CD14-positive monocyte (primary cell): ENCODE measurements at regions not wholly inside any gene's neighbourhood (a gene's known extent, or its start where the extent isn't known, plus 50 kb on each side); places are given as distances from the start of the nearest gene placed in this dataset.

Source experiments
- DNase-seq, 3 donors: peaks; one replicate each; pipeline ENCODE4 v3.0.0-alpha.2; 2011 to 2022
- H2AFZ ChIP-seq: 2 replicates; pipeline ENCODE4 v1.6.0; 2012; ENCODE audit warnings: mild to moderate bottlenecking, low read depth, low read length, inconsistent platforms; ENCODE audit not compliant: insufficient read depth, poor library complexity, severe bottlenecking
- H3K27ac ChIP-seq, 2 donors: 1 replicate in 1 of 2; 2 replicates in 1 of 2; pipeline ENCODE4 v1.5.1; 2012 to 2013; ENCODE audit warnings: low read length in 2 of 2, control low read depth in 1 of 2, inconsistent platforms in 1 of 2, low read depth in 1 of 2, mild to moderate bottlenecking in 1 of 2
- H3K27me3 ChIP-seq, 2 donors: one replicate each; pipeline versions ENCODE4 v1.6.0 to v1.6.1; 2011 to 2013; ENCODE audit warnings: low read length in 2 of 2; ENCODE audit not compliant: control insufficient read depth in 2 of 2, insufficient read depth in 2 of 2
- H3K36me3 ChIP-seq, 2 donors: replicated peaks in 1 of 2; 1 replicate in 1 of 2; 2 replicates in 1 of 2; pipeline versions ENCODE4 v1.5.1 to v1.6.1; 2012 to 2013; ENCODE audit warnings: low read length in 2 of 2, control low read depth in 1 of 2, inconsistent platforms in 1 of 2, mild to moderate bottlenecking in 1 of 2; ENCODE audit not compliant: insufficient read depth in 2 of 2, control insufficient read depth in 1 of 2
- H3K4me1 ChIP-seq, 2 donors: 1 replicate in 1 of 2; 2 replicates in 1 of 2; pipeline versions ENCODE4 v1.5.1 to v1.6.1; 2012 to 2013; ENCODE audit warnings: low read length in 2 of 2, control low read depth in 1 of 2, inconsistent platforms in 1 of 2, mild to moderate bottlenecking in 1 of 2, moderate library complexity in 1 of 2; ENCODE audit not compliant: insufficient read depth in 2 of 2, control insufficient read depth in 1 of 2
- H3K4me2 ChIP-seq: replicated peaks from 2 replicates; pipeline ENCODE3; 2012; ENCODE audit warnings: low read length, moderate library complexity, mild to moderate bottlenecking; ENCODE audit not compliant: poor library complexity, severe bottlenecking; ENCODE audit errors: extremely low read depth
- H3K4me3 ChIP-seq, 3 experiments: fragments of 200-600 bp in 1 of 3; sonication (generic) in 1 of 3; replicated peaks in 1 of 3; 1 replicate in 2 of 3; 2 replicates in 1 of 3; pipeline ENCODE4 v1.5.1; 2011 to 2013; ENCODE audit warnings: low read length in 3 of 3, mild to moderate bottlenecking in 3 of 3, control low read depth in 2 of 3, low read depth in 2 of 3, inconsistent platforms in 1 of 3, moderate library complexity in 1 of 3
- H3K79me2 ChIP-seq: 2 replicates; pipeline ENCODE4 v1.6.0; 2012; ENCODE audit warnings: mild to moderate bottlenecking, control low read depth, inconsistent platforms, low read length, moderate library complexity; ENCODE audit not compliant: insufficient read depth
- H3K9ac ChIP-seq: 2 replicates; pipeline ENCODE4 v1.6.0; 2017; ENCODE audit warnings: low read length, mild to moderate bottlenecking; ENCODE audit not compliant: insufficient read depth, poor library complexity, severe bottlenecking
- H3K9me3 ChIP-seq, 2 donors: replicated peaks in 1 of 2; 1 replicate in 1 of 2; 2 replicates in 1 of 2; pipeline versions ENCODE4 v1.5.1 to v1.6.1; 2012 to 2013; ENCODE audit warnings: low read length in 2 of 2, control low read depth in 1 of 2; ENCODE audit not compliant: control insufficient read depth in 1 of 2, insufficient read depth in 1 of 2
- H4K20me1 ChIP-seq: 2 replicates; pipeline ENCODE4 v1.6.0; 2012; ENCODE audit warnings: mild to moderate bottlenecking, low read length, control low read depth, moderate library complexity; ENCODE audit not compliant: insufficient read depth
- H3K27ac Mint-ChIP-seq, 7 donors: one replicate each; pipeline ENCODE4 v1.8.0; 2020; ENCODE audit warnings: mild to moderate bottlenecking in 7 of 7, mixed read lengths in 7 of 7, moderate library complexity in 6 of 7, inconsistent platforms in 2 of 7
- H3K27me3 Mint-ChIP-seq, 3 donors: one replicate each; pipeline ENCODE4 v1.8.0; 2021 to 2022; ENCODE audit warnings: low read depth in 3 of 3, mild to moderate bottlenecking in 3 of 3, mixed read lengths in 3 of 3, moderate library complexity in 3 of 3, inconsistent platforms in 1 of 3
- H3K36me3 Mint-ChIP-seq, 2 donors: one replicate each; pipeline ENCODE4 v1.8.0; 2020; ENCODE audit warnings: mixed read lengths in 2 of 2, inconsistent platforms in 1 of 2, mild to moderate bottlenecking in 1 of 2
- H3K4me1 Mint-ChIP-seq: one replicate; pipeline ENCODE4 v1.8.0; 2020; ENCODE audit warnings: mild to moderate bottlenecking, mixed read lengths
- H3K4me3 Mint-ChIP-seq, 2 donors: one replicate each; pipeline ENCODE4 v1.8.0; 2020; ENCODE audit warnings: mild to moderate bottlenecking in 2 of 2, mixed read lengths in 2 of 2, moderate library complexity in 1 of 2
- H3K9me3 Mint-ChIP-seq, 7 donors: one replicate each; pipeline ENCODE4 v1.8.0; 2020 to 2022; ENCODE audit warnings: mixed read lengths in 7 of 7, mild to moderate bottlenecking in 6 of 7, moderate library complexity in 6 of 7, inconsistent platforms in 2 of 7
- WGBS: methylation state at CpG from one replicate; pipeline ENCODE4 v1.1.5; 2013; ENCODE audit warnings: missing lambda C conversion rate; ENCODE audit not compliant: insufficient coverage; 5-methylcytosine and 5-hydroxymethylcytosine counted together
- intact Hi-C, 2 donors: fragments of 100-400 bp; cut with micrococcal nuclease; formaldehyde crosslinking; loops; one replicate each; pipeline versions ENCODE4 v1.15.0 to v1.15.1; 2023
- TF ChIP-seq, protein P1 (sequence below): fragments of 200-600 bp; IDR thresholded peaks from one replicate; pipeline ENCODE4 v1.8.0; 2022; ENCODE audit warnings: antibody characterized with exemption, mild to moderate bottlenecking

DNA sequence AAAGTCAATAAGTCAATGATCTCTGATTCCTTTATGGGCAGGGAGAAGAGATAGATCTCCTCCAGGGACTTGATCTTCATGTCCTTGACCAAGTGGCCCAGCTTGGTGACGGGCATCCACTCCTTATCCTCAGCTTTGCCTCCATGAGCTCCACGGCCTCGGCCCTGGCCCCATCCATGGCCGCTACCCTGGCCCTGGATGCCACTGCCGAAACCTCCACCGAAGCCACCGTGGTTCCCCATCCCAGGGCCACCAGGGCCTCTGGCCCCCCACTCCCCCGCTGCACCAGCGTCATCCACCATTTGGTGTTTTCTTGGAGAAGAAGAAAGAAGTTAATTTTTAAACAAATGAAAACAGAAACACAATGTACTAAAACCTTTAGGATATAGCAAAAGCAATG is 518.1 kb downstream of the GRXCR1 start:
- WGBS, result 89% methylated on average over 6 of the region's 9 CpGs
- H3K9ac ChIP-seq, result no peak overlapping the region
- no peaks in the 10 kb centered on the region for H3K36me3 Mint-ChIP-seq
- peaks cover 5 to 20% (median 15%) of the 10 kb centered on the region in 7 donors for H3K9me3 Mint-ChIP-seq
- no peaks in the 10 kb centered on the region for H3K4me1 Mint-ChIP-seq
- no peak overlapping the region for H3K4me2 ChIP-seq
- intact Hi-C loops, result no loop called here
- H2AFZ ChIP-seq, result no peak overlapping the region
- H4K20me1 ChIP-seq, result no peaks in the 10 kb centered on the region
- H3K4me3 Mint-ChIP-seq, result no peak overlapping the region
- no peak overlapping the region for H3K4me3 ChIP-seq
- peaks cover 0 to 3% (median 0%) of the 10 kb centered on the region in 3 donors for H3K27me3 Mint-ChIP-seq
- H3K79me2 ChIP-seq, result no peaks in the 10 kb centered on the region
- TF ChIP-seq, protein P1, sequence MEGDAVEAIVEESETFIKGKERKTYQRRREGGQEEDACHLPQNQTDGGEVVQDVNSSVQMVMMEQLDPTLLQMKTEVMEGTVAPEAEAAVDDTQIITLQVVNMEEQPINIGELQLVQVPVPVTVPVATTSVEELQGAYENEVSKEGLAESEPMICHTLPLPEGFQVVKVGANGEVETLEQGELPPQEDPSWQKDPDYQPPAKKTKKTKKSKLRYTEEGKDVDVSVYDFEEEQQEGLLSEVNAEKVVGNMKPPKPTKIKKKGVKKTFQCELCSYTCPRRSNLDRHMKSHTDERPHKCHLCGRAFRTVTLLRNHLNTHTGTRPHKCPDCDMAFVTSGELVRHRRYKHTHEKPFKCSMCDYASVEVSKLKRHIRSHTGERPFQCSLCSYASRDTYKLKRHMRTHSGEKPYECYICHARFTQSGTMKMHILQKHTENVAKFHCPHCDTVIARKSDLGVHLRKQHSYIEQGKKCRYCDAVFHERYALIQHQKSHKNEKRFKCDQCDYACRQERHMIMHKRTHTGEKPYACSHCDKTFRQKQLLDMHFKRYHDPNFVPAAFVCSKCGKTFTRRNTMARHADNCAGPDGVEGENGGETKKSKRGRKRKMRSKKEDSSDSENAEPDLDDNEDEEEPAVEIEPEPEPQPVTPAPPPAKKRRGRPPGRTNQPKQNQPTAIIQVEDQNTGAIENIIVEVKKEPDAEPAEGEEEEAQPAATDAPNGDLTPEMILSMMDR, result no peak
- peaks cover 23 to 36% of the 10 kb centered on the region in 2 donors for H3K9me3 ChIP-seq
- no peaks in the 10 kb centered on the region for H3K27me3 ChIP-seq
- DNase-seq, result no peak
- no peaks in the 10 kb centered on the region for H3K36me3 ChIP-seq
- H3K27ac Mint-ChIP-seq, result no peak overlapping the region
- H3K4me1 ChIP-seq, result no peaks in the 10 kb centered on the region
- no peak overlapping the region for H3K27ac ChIP-seq

DNA sequence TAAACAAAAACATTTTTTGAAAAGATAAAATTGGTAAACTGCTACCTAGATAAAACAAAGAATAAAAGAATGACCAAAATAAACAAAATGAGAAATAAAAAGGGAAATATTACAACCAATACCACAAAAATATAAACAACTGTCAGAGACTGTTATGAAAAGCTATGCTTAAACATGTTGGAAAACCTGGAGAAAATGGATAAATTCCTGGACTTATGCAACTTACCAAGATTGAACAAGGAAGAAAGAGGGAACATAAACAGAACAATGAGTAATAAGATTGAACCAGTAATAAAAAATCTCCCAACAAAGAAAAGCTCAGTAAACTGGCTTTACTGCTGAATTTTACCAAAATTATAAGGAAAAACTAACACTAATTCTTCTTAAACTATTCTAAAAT is 518.7 kb downstream of the GRXCR1 start:
- H4K20me1 ChIP-seq, result no peaks in the 10 kb centered on the region
- no peaks in the 10 kb centered on the region for H3K79me2 ChIP-seq
- Mint-ChIP-seq H3K9me3 (peaks cover 5 to 20% (median 13%) of the 10 kb centered on the region in 7 donors), H3K4me1 (no peaks in the 10 kb centered on the region), H3K27ac (no peak overlapping the region), H3K4me3 (no peak overlapping the region), H3K27me3 (peaks cover 0 to 3% (median 0%) of the 10 kb centered on the region in 3 donors), H3K36me3 (no peaks in the 10 kb centered on the region)
- H3K9ac ChIP-seq, result no peak overlapping the region
- H3K4me3 ChIP-seq, result no peak overlapping the region
- H3K4me1 ChIP-seq, result no peaks in the 10 kb centered on the region
- H3K27me3 ChIP-seq, result no peaks in the 10 kb centered on the region
- H3K9me3 ChIP-seq, result peaks cover 23 to 30% of the 10 kb centered on the region in 2 donors
- no peak overlapping the region for H3K27ac ChIP-seq
- TF ChIP-seq, protein P1, result no peak
- H3K36me3 ChIP-seq, result no peaks in the 10 kb centered on the region
- H3K4me2 ChIP-seq, result no peak overlapping the region
- H2AFZ ChIP-seq, result no peak overlapping the region
- DNase-seq, result no peak
- intact Hi-C loops, result no loop called here
